BE2C (cell line): ENCODE measurements at regions not wholly inside any gene's neighbourhood (a gene's known extent, or its start where the extent isn't known, plus 50 kb on each side); places are given as distances from the start of the nearest gene placed in this dataset.
"Not testable (repeated sequence)": the region's sequence is repeated elsewhere in the genome, so short reads cannot be mapped to it uniquely, and the experiment has no call there.

Source experiments
- DNase-seq: peaks from one replicate; pipeline ENCODE4 v3.0.0-alpha.2; 2020
- H3K27me3 ChIP-seq: fragments of 250-450 bp; sonication (Bioruptor Pico); 2 replicates; pipeline ENCODE4 v1.5.1; 2020; ENCODE audit warnings: mild to moderate bottlenecking
- H3K36me3 ChIP-seq: fragments of 250-450 bp; sonication (Bioruptor Pico); 2 replicates; pipeline ENCODE4 v1.5.1; 2020; ENCODE audit warnings: mild to moderate bottlenecking
- H3K4me1 ChIP-seq: fragments of 250-450 bp; sonication (Bioruptor Pico); 2 replicates; pipeline ENCODE4 v1.5.1; 2020
- H3K4me3 ChIP-seq: 2 replicates; pipeline ENCODE4 v1.5.1; 2011; ENCODE audit warnings: low read depth, low read length
- H3K9me3 ChIP-seq: fragments of 250-450 bp; sonication (Bioruptor Pico); 2 replicates; pipeline ENCODE4 v1.5.1; 2020
- TF ChIP-seq, protein P1 (sequence below): IDR thresholded peaks from 2 replicates; pipeline ENCODE4 v1.5.1; 2012; ENCODE audit warnings: mild to moderate bottlenecking, low read depth, low read length

DNA sequence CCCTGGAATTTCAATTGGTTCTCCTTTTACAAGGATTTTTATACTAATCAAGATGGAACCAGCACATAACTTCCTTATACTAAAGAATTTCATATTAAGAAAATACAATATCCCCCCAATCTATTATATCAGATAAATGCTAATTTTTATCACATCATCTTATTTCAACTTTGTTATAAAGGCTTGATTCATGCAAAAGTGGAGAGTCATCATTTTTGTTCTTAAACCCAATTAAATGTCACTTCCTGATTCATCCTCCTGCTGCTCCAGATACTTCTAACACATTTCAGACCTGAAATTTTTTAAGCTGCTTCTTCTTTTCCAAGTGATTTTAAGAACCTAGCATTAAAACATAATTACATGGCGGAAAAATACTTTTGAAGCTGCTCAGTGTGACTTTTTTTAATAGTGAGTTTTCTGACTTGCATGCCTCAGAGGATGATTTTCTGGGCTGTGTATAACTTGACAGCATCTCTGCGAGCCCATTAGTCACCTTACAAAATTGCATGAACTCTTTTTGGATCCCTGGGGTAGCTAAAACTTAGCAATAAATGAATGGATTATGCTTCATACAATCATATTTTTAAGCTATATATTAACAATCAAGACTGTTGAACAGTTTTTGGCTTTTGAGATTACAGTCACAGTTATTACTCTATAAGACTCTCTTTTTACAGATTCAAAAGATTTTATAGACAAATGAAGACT is 134.1 kb downstream of the ELOVL4 start:
- Histone ChIP-seq H3K36me3 (no peaks in the 10 kb centered on the region), H3K9me3 (no peaks in the 10 kb centered on the region), H3K4me3 (no peak overlapping the region), H3K27me3 (no peaks in the 10 kb centered on the region), H3K4me1 (peaks cover 19% of the 10 kb centered on the region)
- no peak for DNase-seq
- TF ChIP-seq, protein P1, sequence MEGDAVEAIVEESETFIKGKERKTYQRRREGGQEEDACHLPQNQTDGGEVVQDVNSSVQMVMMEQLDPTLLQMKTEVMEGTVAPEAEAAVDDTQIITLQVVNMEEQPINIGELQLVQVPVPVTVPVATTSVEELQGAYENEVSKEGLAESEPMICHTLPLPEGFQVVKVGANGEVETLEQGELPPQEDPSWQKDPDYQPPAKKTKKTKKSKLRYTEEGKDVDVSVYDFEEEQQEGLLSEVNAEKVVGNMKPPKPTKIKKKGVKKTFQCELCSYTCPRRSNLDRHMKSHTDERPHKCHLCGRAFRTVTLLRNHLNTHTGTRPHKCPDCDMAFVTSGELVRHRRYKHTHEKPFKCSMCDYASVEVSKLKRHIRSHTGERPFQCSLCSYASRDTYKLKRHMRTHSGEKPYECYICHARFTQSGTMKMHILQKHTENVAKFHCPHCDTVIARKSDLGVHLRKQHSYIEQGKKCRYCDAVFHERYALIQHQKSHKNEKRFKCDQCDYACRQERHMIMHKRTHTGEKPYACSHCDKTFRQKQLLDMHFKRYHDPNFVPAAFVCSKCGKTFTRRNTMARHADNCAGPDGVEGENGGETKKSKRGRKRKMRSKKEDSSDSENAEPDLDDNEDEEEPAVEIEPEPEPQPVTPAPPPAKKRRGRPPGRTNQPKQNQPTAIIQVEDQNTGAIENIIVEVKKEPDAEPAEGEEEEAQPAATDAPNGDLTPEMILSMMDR = no peak

DNA sequence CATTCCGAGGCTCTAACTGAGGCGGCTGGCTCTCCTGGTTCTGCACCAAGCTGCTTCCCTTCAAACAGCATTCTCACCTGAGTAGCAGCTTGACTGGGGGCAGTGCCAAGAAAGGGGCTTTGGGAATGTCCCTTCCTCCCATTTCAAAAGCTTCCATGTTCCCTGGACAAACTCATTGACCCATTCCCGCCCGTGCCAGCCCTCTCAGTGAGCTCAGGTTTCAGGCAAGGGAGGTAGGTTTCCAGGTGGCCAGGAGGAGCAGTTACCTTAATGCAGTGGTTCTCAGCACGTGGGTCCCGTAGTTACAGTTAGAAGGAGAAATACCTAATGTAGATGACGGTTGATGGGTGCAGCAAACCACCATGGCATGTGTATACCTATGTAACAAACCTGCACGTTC is 135.2 kb downstream of the ELOVL4 start:
- TF ChIP-seq, protein P1 = no peak
- Histone ChIP-seq H3K27me3 (no peaks in the 10 kb centered on the region), H3K4me3 (no peak overlapping the region), H3K36me3 (no peaks in the 10 kb centered on the region), H3K4me1 (peaks cover 19% of the 10 kb centered on the region), H3K9me3 (no peaks in the 10 kb centered on the region)
- no peak for DNase-seq

DNA sequence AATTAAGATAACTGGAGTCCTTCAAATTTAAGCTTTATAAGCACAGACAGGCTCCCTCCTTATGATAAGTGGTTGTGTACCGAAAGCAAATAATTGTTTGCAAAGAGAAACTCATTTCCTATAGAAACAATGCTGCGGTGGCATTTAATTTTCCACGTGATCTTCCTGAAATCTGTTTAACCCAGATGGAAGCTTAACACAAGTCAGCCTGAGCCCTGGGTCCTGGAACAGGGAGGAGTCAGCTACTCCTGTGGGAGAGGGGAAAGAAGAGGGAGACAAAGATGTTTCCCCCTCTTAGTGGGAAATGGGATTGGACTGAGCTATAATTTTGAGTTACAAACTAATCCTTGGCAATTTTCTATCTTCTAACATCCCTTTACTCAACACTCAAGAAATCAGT is 136.5 kb downstream of the ELOVL4 start:
- TF ChIP-seq, protein P1 = no peak
- H3K36me3 ChIP-seq = no peaks in the 10 kb centered on the region
- peak; percentile 71 for DNase-seq
- H3K4me3 ChIP-seq = peak overlapping the region; percentile 42
- no peaks in the 10 kb centered on the region for H3K27me3 ChIP-seq
- peaks cover 19% of the 10 kb centered on the region for H3K4me1 ChIP-seq
- no peaks in the 10 kb centered on the region for H3K9me3 ChIP-seq

DNA sequence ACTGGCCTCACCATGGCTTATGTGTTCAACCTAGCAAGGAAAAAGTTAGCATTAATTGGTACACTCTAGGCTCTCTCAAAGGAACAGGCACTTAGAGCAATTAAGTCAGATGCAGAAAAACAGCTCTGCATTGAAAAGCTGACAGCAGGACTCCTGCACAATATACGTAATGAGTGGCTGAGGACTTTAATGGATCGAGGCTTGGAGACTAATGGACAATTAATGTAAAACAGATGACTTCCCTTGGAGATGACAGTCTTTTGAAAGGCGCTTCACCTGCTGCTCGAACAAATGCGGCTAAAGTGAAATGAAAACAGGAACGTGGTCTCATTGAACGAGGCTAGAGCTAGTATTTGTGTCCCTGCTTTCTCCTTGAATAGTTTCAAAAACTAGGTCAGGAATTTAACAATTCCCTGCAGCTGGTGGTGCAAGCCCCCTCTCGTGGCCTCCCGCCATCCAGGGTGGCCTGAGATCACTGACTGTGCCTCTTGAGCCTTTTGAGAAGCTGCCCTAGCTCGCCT is 137.1 kb downstream of the ELOVL4 start:
- TF ChIP-seq, protein P1 = peak; percentile 13; the same call in 1 of the 2 replicates
- peak; percentile 72 for DNase-seq
- Histone ChIP-seq H3K36me3 (no peaks in the 10 kb centered on the region), H3K4me3 (peak overlapping the region; percentile 49), H3K4me1 (peaks cover 19% of the 10 kb centered on the region), H3K27me3 (no peaks in the 10 kb centered on the region), H3K9me3 (no peaks in the 10 kb centered on the region)

DNA sequence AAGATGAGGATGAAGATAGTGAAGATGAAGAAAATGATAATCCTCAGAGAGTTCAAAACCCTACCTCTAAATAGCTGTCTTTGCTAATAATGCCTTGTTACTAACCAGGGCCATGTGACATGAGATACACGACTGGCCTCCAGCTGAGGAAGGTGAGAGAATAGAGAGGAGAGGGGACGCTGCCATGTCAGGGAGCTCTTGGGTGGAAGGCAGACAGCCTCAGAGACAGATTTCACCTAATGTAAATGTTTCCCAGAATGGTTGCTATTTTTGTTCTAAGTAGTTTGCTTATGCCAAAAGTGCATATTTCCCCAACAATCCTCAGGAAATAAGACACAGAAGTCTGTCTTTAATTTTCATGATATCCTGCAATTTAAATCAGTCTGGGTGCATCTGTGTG is 138.4 kb downstream of the ELOVL4 start:
- Histone ChIP-seq H3K27me3 (no peaks in the 10 kb centered on the region), H3K36me3 (no peaks in the 10 kb centered on the region), H3K9me3 (no peaks in the 10 kb centered on the region), H3K4me3 (no peak overlapping the region), H3K4me1 (peaks cover 14% of the 10 kb centered on the region)
- no peak for DNase-seq
- TF ChIP-seq, protein P1 = no peak

DNA sequence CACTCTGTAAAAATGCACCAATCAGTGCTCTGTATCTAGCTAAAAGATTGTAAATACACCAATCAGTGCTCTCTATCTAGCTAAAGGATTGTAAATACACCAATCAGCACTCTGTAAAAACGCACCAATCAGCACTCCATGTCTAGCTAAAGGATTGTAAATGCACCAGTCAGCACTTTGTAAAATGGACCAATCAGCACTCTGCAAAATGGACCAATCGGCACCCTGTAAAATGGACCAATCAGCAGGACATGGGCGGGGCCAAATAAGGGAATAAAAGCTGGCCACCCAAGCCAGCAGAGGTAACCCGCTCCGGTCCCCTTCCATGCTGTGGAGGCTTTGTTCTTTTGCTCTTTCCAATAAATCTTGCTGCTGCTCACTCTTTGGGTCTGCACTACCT is 140.7 kb downstream of the ELOVL4 start:
- not testable (repeated sequence) for H3K9me3 ChIP-seq, H3K36me3 ChIP-seq, H3K27me3 ChIP-seq, DNase-seq, H3K4me3 ChIP-seq
- H3K4me1 ChIP-seq = peaks cover 14% of the 10 kb centered on the region
